Parathyroid adenoma (tissue), 2 donors: ENCODE measurements at regions not wholly inside any gene's neighbourhood (a gene's known extent, or its start where the extent isn't known, plus 50 kb on each side); places are given as distances from the start of the nearest gene placed in this dataset.

Experiments used
- H2AFZ ChIP-seq: fragments of 300-600 bp; sonication (generic); one replicate; pipeline ENCODE4 v1.7.0; 2017; ENCODE audit warnings: antibody characterized with exemption, mild to moderate bottlenecking
- H3K27ac ChIP-seq: fragments of 300-600 bp; sonication (generic); one replicate; pipeline ENCODE4 v1.7.0; 2017
- H3K27me3 ChIP-seq: fragments of 300-600 bp; sonication (generic); one replicate; pipeline ENCODE4 v1.7.0; 2017; ENCODE audit warnings: low read length; ENCODE audit not compliant: control insufficient read depth, insufficient read depth
- H3K36me3 ChIP-seq: fragments of 300-600 bp; sonication (generic); one replicate; pipeline ENCODE4 v1.7.0; 2017; ENCODE audit warnings: low read length; ENCODE audit not compliant: control insufficient read depth, insufficient read depth
- H3K4me1 ChIP-seq: fragments of 300-600 bp; sonication (generic); one replicate; pipeline ENCODE4 v1.7.0; 2017; ENCODE audit warnings: control low read depth
- H3K4me2 ChIP-seq: fragments of 300-600 bp; sonication (generic); one replicate; pipeline ENCODE4 v1.7.0; 2017; ENCODE audit warnings: low read length
- H3K4me3 ChIP-seq: fragments of 300-600 bp; sonication (generic); one replicate; pipeline ENCODE4 v1.7.0; 2017; ENCODE audit warnings: low read depth, low read length
- H3K79me2 ChIP-seq: fragments of 300-600 bp; sonication (generic); one replicate; pipeline ENCODE4 v1.7.0; 2017; ENCODE audit warnings: control low read depth
- H3K9ac ChIP-seq: fragments of 300-600 bp; sonication (generic); one replicate; pipeline ENCODE4 v1.7.0; 2017; ENCODE audit warnings: mild to moderate bottlenecking
- H3K9me3 ChIP-seq: fragments of 300-600 bp; sonication (generic); one replicate; pipeline ENCODE4 v1.7.0; 2017; ENCODE audit warnings: low read length; ENCODE audit not compliant: control insufficient read depth
- CTCF ChIP-seq: fragments of 300-600 bp; sonication (generic); IDR thresholded peaks from one replicate; pipeline ENCODE4 v1.7.0; 2017; ENCODE audit warnings: antibody characterized with exemption, mild to moderate bottlenecking
- donor health status: primary hyperparathyroidism.

GRCh38 chr4:100590325-100590724 lies 72.5 kb upstream of the EMCN start:
- no peaks in the 10 kb centered on the region for H3K36me3 ChIP-seq
- no peaks in the 10 kb centered on the region for H3K79me2 ChIP-seq
- peaks cover 3% of the 10 kb centered on the region for H3K4me1 ChIP-seq
- peak overlapping the region; percentile 3 for H2AFZ ChIP-seq
- no peak overlapping the region for H3K27ac ChIP-seq
- H3K4me2 ChIP-seq: peak overlapping the region; percentile 62
- peak overlapping the region; percentile 7 for H3K4me3 ChIP-seq
- no peak overlapping the region for H3K9ac ChIP-seq
- H3K9me3 ChIP-seq: no peaks in the 10 kb centered on the region
- H3K27me3 ChIP-seq: no peaks in the 10 kb centered on the region
- TF ChIP-seq CTCF: no peak

GRCh38 chr4:100588076-100588475 lies 70.3 kb upstream of the EMCN start:
- no peak overlapping the region for H3K9ac ChIP-seq
- no peak overlapping the region for H3K4me3 ChIP-seq
- H3K27ac ChIP-seq: no peak overlapping the region
- H3K4me1 ChIP-seq: peaks cover 3% of the 10 kb centered on the region
- no peaks in the 10 kb centered on the region for H3K79me2 ChIP-seq
- H3K4me2 ChIP-seq: no peak overlapping the region
- H2AFZ ChIP-seq: no peak overlapping the region
- no peaks in the 10 kb centered on the region for H3K27me3 ChIP-seq
- no peak for TF ChIP-seq CTCF
- no peaks in the 10 kb centered on the region for H3K36me3 ChIP-seq
- no peaks in the 10 kb centered on the region for H3K9me3 ChIP-seq

GRCh38 chr4:100582146-100582545 lies 64.3 kb upstream of the EMCN start:
- no peaks in the 10 kb centered on the region for H3K79me2 ChIP-seq
- peak overlapping the region; percentile 33 for H2AFZ ChIP-seq
- H3K36me3 ChIP-seq: no peaks in the 10 kb centered on the region
- no peaks in the 10 kb centered on the region for H3K27me3 ChIP-seq
- H3K27ac ChIP-seq: no peak overlapping the region
- TF ChIP-seq CTCF: no peak
- H3K4me2 ChIP-seq: peak overlapping the region; percentile 6
- no peak overlapping the region for H3K4me3 ChIP-seq
- H3K9ac ChIP-seq: no peak overlapping the region
- H3K4me1 ChIP-seq: peaks cover 4% of the 10 kb centered on the region
- no peaks in the 10 kb centered on the region for H3K9me3 ChIP-seq

- H3K9ac ChIP-seq: no peak overlapping the region
- H2AFZ ChIP-seq: no peak overlapping the region
- no peaks in the 10 kb centered on the region for H3K27me3 ChIP-seq
- H3K36me3 ChIP-seq: no peaks in the 10 kb centered on the region
- H3K4me1 ChIP-seq: peaks cover 4% of the 10 kb centered on the region
- H3K27ac ChIP-seq: no peak overlapping the region
- H3K4me2 ChIP-seq: no peak overlapping the region
- no peaks in the 10 kb centered on the region for H3K9me3 ChIP-seq
- TF ChIP-seq CTCF: no peak
- H3K79me2 ChIP-seq: no peaks in the 10 kb centered on the region
- H3K4me3 ChIP-seq: no peak overlapping the region
Observed at GRCh38 chr4:100581337-100581736, 63.5 kb upstream of the EMCN start.

GRCh38 chr4:100576570-100576969 lies 58.7 kb upstream of the EMCN start:
- no peak overlapping the region for H3K4me3 ChIP-seq
- no peak for TF ChIP-seq CTCF
- H3K79me2 ChIP-seq: no peaks in the 10 kb centered on the region
- no peaks in the 10 kb centered on the region for H3K9me3 ChIP-seq
- H3K4me1 ChIP-seq: no peaks in the 10 kb centered on the region
- H3K9ac ChIP-seq: no peak overlapping the region
- H3K27me3 ChIP-seq: no peaks in the 10 kb centered on the region
- no peaks in the 10 kb centered on the region for H3K36me3 ChIP-seq
- no peak overlapping the region for H2AFZ ChIP-seq
- no peak overlapping the region for H3K4me2 ChIP-seq
- no peak overlapping the region for H3K27ac ChIP-seq
